ENCODE measurements at regions not wholly inside any gene's neighbourhood (a gene's known extent, or its start where the extent isn't known, plus 50 kb on each side); places are given as distances from the start of the nearest gene placed in this dataset.

GRCh38 chr5:142400415-142400814, 75.6 kb upstream of the SPRY4 start:
- Histone ChIP-seq H3K27me3 (ENCODE audit: control insufficient read depth in 1 of 2, insufficient read depth in 2 of 2, low read length in 2 of 2) (no peaks in the 10 kb centered on the region), H3K9ac (ENCODE audit: insufficient read depth, low read depth, low read length) (no peak overlapping the region), H3K36me3 (replicated peaks in 1 of 2; ENCODE audit: control insufficient read depth in 1 of 2, insufficient read depth in 2 of 2, low read length in 2 of 2) (peaks cover 0 to 3% of the 10 kb centered on the region in 2 experiments; a peak in 2 of 5 replicates), H3K4me2 (ENCODE audit: low read depth, low read length) (no peak overlapping the region), H4K20me1 (ENCODE audit: insufficient read depth, low read length) (no peaks in the 10 kb centered on the region), H3K4me1 (ENCODE audit: insufficient read depth, low read length) (peaks cover 39% of the 10 kb centered on the region), H2AFZ (ENCODE audit: low read length) (no peak overlapping the region), H3K4me3 (replicated peaks in 1 of 3; ENCODE audit: insufficient read depth in 1 of 3, low read depth in 2 of 3, low read length in 3 of 3) (no peak overlapping the region), H3K9me3 (ENCODE audit: low read length) (peaks cover 5% of the 10 kb centered on the region; the same call in 1 of the 2 replicates), H3K27ac (ENCODE audit: extremely low read length, insufficient read depth, low read length) (no peak overlapping the region), H3K79me2 (ENCODE audit: insufficient read depth, low read length) (no peaks in the 10 kb centered on the region)
- in situ Hi-C loops (cut with HindIII; ENCODE audit: extremely low pct_ligation_motif_present, low pct_unique_long_range_greater_than_20kb) (no loop called here), intact Hi-C loops (cut with micrococcal nuclease; ENCODE audit: unreplicated experiment) (no loop called here)
- POLR2A ChIA-PET: no interaction called here
- ATAC-seq: no peak
- DNase-seq (ENCODE audit: low spot score): no peak
- 92% methylated on average over 8 of the region's 8 CpGs for WGBS (ENCODE audit: low lambda C conversion rate)
- no TSS peak for BruUV-seq (replicated peaks)
- CTCF ChIA-PET (ENCODE audit: low intra/inter-chr PET ratio, low total read pairs): no interaction called here
- TF ChIP-seq NKX3-1 (CRISPR knock-in tag; IDR thresholded peaks at IDR 0.05) (no peak), GMEB2 (CRISPR knock-in tag; IDR thresholded peaks at IDR 0.05; ENCODE audit: low read depth) (no peak), ZNF335 (CRISPR knock-in tag; IDR thresholded peaks at IDR 0.05) (no peak), ZNF124 (CRISPR knock-in tag; IDR thresholded peaks at IDR 0.05) (no peak), GABPB1 (CRISPR knock-in tag; IDR thresholded peaks at IDR 0.05) (no peak), STAG1 (CRISPR knock-in tag; IDR thresholded peaks at IDR 0.05) (no peak), SRF (IDR thresholded peaks at IDR 0.05; ENCODE audit: low read depth, low read length) (no peak), ZNF296 (CRISPR knock-in tag; conservative IDR thresholded peaks at IDR 0.05) (no peak), ZNF496 (CRISPR knock-in tag; IDR thresholded peaks at IDR 0.05; ENCODE audit: insufficient replicate concordance) (no peak), ARHGAP35 (CRISPR knock-in tag; IDR thresholded peaks at IDR 0.05; ENCODE audit: borderline replicate concordance) (no peak), ATAD3A (CRISPR knock-in tag; IDR thresholded peaks at IDR 0.05) (no peak), ZNF878 (CRISPR knock-in tag; IDR thresholded peaks at IDR 0.05) (no peak), HMGA1 (CRISPR knock-in tag; conservative IDR thresholded peaks at IDR 0.05) (no peak), SPEN (CRISPR knock-in tag; IDR thresholded peaks at IDR 0.05; ENCODE audit: low read depth) (no peak), MAFG (CRISPR knock-in tag; IDR thresholded peaks at IDR 0.05) (no peak), ATF7 (IDR thresholded peaks at IDR 0.05) (no peak), ATF7 (CRISPR knock-in tag; IDR thresholded peaks at IDR 0.05) (no peak), ZNF530 (CRISPR knock-in tag; IDR thresholded peaks at IDR 0.05; ENCODE audit: low read depth) (no peak)
- TF ChIP-seq, protein P1, sequence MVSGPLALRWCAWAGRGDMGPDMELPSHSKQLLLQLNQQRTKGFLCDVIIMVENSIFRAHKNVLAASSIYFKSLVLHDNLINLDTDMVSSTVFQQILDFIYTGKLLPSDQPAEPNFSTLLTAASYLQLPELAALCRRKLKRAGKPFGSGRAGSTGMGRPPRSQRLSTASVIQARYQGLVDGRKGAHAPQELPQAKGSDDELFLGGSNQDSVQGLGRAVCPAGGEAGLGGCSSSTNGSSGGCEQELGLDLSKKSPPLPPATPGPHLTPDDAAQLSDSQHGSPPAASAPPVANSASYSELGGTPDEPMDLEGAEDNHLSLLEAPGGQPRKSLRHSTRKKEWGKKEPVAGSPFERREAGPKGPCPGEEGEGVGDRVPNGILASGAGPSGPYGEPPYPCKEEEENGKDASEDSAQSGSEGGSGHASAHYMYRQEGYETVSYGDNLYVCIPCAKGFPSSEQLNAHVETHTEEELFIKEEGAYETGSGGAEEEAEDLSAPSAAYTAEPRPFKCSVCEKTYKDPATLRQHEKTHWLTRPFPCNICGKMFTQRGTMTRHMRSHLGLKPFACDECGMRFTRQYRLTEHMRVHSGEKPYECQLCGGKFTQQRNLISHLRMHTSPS (CRISPR knock-in tag; IDR thresholded peaks at IDR 0.05; ENCODE audit: low read depth): no peak
- TF ChIP-seq, protein P2, sequence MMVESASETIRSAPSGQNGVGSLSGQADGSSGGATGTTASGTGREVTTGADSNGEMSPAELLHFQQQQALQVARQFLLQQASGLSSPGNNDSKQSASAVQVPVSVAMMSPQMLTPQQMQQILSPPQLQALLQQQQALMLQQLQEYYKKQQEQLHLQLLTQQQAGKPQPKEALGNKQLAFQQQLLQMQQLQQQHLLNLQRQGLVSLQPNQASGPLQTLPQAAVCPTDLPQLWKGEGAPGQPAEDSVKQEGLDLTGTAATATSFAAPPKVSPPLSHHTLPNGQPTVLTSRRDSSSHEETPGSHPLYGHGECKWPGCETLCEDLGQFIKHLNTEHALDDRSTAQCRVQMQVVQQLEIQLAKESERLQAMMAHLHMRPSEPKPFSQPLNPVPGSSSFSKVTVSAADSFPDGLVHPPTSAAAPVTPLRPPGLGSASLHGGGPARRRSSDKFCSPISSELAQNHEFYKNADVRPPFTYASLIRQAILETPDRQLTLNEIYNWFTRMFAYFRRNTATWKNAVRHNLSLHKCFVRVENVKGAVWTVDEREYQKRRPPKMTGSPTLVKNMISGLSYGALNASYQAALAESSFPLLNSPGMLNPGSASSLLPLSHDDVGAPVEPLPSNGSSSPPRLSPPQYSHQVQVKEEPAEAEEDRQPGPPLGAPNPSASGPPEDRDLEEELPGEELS (CRISPR knock-in tag; IDR thresholded peaks at IDR 0.05): no peak
- no peak for FAIRE-seq
